ENCODE measurements at regions not wholly inside any gene's neighbourhood (a gene's known extent, or its start where the extent isn't known, plus 50 kb on each side); places are given as distances from the start of the nearest gene placed in this dataset.

DNA sequence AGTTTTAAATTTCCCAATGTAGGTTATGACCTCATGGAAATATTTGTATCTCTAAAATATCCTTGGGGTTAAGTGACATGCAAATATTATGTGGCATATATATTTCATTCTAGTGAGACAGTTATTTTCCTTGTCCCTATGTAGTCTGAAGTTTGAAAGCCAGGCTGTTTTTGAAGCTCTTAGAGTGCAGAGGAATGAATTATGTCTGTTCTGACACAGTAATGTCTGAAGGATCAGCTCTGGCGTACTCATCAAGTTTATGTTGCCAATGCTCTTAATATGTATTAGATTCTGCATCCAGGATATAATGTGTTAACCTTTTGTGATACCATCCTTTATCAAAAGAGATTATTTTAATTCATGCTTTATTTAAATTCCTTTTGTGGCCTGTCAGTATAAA lies 355.8 kb downstream of the PCDH7 start:
- POLR2A ChIA-PET = no interaction called here
- H3K9me2 ChIP-seq (ENCODE audit: insufficient read depth) = no peaks in the 10 kb centered on the region
- H3K27ac ChIP-seq (ENCODE audit: low read depth, low read length) = peak overlapping the region; percentile 33; the same call in 1 of the 2 replicates
- DNase-seq (ENCODE audit: low read depth, low spot score) (no peak), ATAC-seq (no peak)
- CTCF ChIA-PET = no interaction called here
- peaks cover 0 to 5% of the 10 kb centered on the region in 2 experiments; a peak in 2 of 4 replicates for H3K36me3 ChIP-seq (ENCODE audit: control insufficient read depth in 1 of 2, insufficient read depth in 2 of 2, low read length in 2 of 2)
- no peaks in the 10 kb centered on the region for H3K27me3 ChIP-seq (ENCODE audit: insufficient read depth, low read length)
- no peak overlapping the region for H2AFZ ChIP-seq (ENCODE audit: low read depth, low read length, poor library complexity, severe bottlenecking)
- TF ChIP-seq CBX3 (IDR thresholded peaks at IDR 0.05; ENCODE audit: low read depth) (no peak), RAD21 (IDR thresholded peaks at IDR 0.05; ENCODE audit: low read depth) (no peak), SIN3A (IDR thresholded peaks at IDR 0.05; ENCODE audit: low read depth) (no peak), SP1 (IDR thresholded peaks at IDR 0.05; ENCODE audit: low read depth) (no peak), ZFX (IDR thresholded peaks at IDR 0.05) (no peak)
- TF ChIP-seq, protein P1, sequence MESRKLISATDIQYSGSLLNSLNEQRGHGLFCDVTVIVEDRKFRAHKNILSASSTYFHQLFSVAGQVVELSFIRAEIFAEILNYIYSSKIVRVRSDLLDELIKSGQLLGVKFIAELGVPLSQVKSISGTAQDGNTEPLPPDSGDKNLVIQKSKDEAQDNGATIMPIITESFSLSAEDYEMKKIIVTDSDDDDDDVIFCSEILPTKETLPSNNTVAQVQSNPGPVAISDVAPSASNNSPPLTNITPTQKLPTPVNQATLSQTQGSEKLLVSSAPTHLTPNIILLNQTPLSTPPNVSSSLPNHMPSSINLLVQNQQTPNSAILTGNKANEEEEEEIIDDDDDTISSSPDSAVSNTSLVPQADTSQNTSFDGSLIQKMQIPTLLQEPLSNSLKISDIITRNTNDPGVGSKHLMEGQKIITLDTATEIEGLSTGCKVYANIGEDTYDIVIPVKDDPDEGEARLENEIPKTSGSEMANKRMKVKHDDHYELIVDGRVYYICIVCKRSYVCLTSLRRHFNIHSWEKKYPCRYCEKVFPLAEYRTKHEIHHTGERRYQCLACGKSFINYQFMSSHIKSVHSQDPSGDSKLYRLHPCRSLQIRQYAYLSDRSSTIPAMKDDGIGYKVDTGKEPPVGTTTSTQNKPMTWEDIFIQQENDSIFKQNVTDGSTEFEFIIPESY (IDR thresholded peaks at IDR 0.05; ENCODE audit: extremely low read depth, insufficient replicate concordance, low read length) = no peak
- TF ChIP-seq, protein P2, sequence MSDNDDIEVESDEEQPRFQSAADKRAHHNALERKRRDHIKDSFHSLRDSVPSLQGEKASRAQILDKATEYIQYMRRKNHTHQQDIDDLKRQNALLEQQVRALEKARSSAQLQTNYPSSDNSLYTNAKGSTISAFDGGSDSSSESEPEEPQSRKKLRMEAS (IDR thresholded peaks at IDR 0.05) = no peak
- TF ChIP-seq, protein P3, sequence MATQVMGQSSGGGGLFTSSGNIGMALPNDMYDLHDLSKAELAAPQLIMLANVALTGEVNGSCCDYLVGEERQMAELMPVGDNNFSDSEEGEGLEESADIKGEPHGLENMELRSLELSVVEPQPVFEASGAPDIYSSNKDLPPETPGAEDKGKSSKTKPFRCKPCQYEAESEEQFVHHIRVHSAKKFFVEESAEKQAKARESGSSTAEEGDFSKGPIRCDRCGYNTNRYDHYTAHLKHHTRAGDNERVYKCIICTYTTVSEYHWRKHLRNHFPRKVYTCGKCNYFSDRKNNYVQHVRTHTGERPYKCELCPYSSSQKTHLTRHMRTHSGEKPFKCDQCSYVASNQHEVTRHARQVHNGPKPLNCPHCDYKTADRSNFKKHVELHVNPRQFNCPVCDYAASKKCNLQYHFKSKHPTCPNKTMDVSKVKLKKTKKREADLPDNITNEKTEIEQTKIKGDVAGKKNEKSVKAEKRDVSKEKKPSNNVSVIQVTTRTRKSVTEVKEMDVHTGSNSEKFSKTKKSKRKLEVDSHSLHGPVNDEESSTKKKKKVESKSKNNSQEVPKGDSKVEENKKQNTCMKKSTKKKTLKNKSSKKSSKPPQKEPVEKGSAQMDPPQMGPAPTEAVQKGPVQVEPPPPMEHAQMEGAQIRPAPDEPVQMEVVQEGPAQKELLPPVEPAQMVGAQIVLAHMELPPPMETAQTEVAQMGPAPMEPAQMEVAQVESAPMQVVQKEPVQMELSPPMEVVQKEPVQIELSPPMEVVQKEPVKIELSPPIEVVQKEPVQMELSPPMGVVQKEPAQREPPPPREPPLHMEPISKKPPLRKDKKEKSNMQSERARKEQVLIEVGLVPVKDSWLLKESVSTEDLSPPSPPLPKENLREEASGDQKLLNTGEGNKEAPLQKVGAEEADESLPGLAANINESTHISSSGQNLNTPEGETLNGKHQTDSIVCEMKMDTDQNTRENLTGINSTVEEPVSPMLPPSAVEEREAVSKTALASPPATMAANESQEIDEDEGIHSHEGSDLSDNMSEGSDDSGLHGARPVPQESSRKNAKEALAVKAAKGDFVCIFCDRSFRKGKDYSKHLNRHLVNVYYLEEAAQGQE (IDR thresholded peaks at IDR 0.05; ENCODE audit: low read depth) = no peak
- TF ChIP-seq, protein P4, sequence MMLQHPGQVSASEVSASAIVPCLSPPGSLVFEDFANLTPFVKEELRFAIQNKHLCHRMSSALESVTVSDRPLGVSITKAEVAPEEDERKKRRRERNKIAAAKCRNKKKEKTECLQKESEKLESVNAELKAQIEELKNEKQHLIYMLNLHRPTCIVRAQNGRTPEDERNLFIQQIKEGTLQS (IDR thresholded peaks at IDR 0.05) = no peak
- no peak overlapping the region for H3K4me3 ChIP-seq (replicated peaks in 1 of 2; ENCODE audit: low read depth in 1 of 2, low read length in 2 of 2)
- H3K9me3 ChIP-seq (ENCODE audit: control insufficient read depth in 1 of 2, insufficient read depth in 1 of 2, low read depth in 1 of 2, low read length in 2 of 2) = no peaks in the 10 kb centered on the region
- intact Hi-C loops (cut with micrococcal nuclease) = no loop called here
- no peak overlapping the region for H3K4me2 ChIP-seq (ENCODE audit: low read length)
- H4K20me1 ChIP-seq (ENCODE audit: insufficient read depth) = no peaks in the 10 kb centered on the region
- no TSS peak for BruUV-seq (replicated peaks)
- H3K79me2 ChIP-seq (ENCODE audit: insufficient read depth, low read length) = peaks cover 61% of the 10 kb centered on the region
- RAD21 ChIA-PET (ENCODE audit: low non-redundant PET in 1 of 2, low total read pairs in 2 of 2, uncharacterized antibody in 2 of 2, unreplicated experiment in 2 of 2) = no interaction called here
- H3K9ac ChIP-seq (ENCODE audit: low read length) = no peak overlapping the region
- H3K4me1 ChIP-seq (ENCODE audit: control insufficient read depth in 1 of 2, insufficient read depth in 2 of 2, low read length in 2 of 2) = peaks cover 49 to 52% of the 10 kb centered on the region in 2 experiments

Data from HCT116 (cell line).